Thymus (tissue), 11 donors: ENCODE measurements at regions not wholly inside any gene's neighbourhood (a gene's known extent, or its start where the extent isn't known, plus 50 kb on each side); places are given as distances from the start of the nearest gene placed in this dataset.

Experiments
- DNase-seq, 9 donors: peaks; one replicate each; pipeline ENCODE4 v3.0.0-alpha.2; 2013; ENCODE audit warnings: low spot score in 9 of 9, low read depth in 6 of 9, missing footprints in 1 of 9
- H3K27ac ChIP-seq, 2 donors: one replicate each; pipeline ENCODE4 v1.5.1; 2013; ENCODE audit warnings: control low read depth in 1 of 2, low read depth in 1 of 2, low read length in 1 of 2, mild to moderate bottlenecking in 1 of 2, moderate library complexity in 1 of 2
- H3K27me3 ChIP-seq, 2 donors: one replicate each; pipeline ENCODE4 v1.5.1; 2013; ENCODE audit warnings: low read length in 1 of 2; ENCODE audit not compliant: control insufficient read depth in 2 of 2, insufficient read depth in 1 of 2
- H3K36me3 ChIP-seq, 2 donors: one replicate each; pipeline ENCODE4 v1.5.1; 2013; ENCODE audit warnings: low read length in 1 of 2, mild to moderate bottlenecking in 1 of 2, moderate library complexity in 1 of 2; ENCODE audit not compliant: control insufficient read depth in 2 of 2, insufficient read depth in 2 of 2
- H3K4me1 ChIP-seq, 2 donors: one replicate each; pipeline ENCODE4 v1.5.1; 2013; ENCODE audit warnings: low read length in 2 of 2; ENCODE audit not compliant: control insufficient read depth in 2 of 2, insufficient read depth in 2 of 2
- H3K4me3 ChIP-seq, 2 donors: one replicate each; pipeline ENCODE4 v1.5.1; 2013; ENCODE audit warnings: low read length in 2 of 2, control low read depth in 1 of 2, mild to moderate bottlenecking in 1 of 2
- H3K9me3 ChIP-seq, 2 donors: one replicate each; pipeline ENCODE4 v1.5.1; 2013; ENCODE audit warnings: low read length in 1 of 2, mild to moderate bottlenecking in 1 of 2; ENCODE audit not compliant: control insufficient read depth in 2 of 2, insufficient read depth in 1 of 2
- WGBS: extraction: QIAGEN DNeasy Blood & Tissue Kit; methylation state at CpG from one replicate; pipeline ENCODE4 v1.1.7; 2013; 5-methylcytosine and 5-hydroxymethylcytosine counted together
- donor health status: healthy.

DNA sequence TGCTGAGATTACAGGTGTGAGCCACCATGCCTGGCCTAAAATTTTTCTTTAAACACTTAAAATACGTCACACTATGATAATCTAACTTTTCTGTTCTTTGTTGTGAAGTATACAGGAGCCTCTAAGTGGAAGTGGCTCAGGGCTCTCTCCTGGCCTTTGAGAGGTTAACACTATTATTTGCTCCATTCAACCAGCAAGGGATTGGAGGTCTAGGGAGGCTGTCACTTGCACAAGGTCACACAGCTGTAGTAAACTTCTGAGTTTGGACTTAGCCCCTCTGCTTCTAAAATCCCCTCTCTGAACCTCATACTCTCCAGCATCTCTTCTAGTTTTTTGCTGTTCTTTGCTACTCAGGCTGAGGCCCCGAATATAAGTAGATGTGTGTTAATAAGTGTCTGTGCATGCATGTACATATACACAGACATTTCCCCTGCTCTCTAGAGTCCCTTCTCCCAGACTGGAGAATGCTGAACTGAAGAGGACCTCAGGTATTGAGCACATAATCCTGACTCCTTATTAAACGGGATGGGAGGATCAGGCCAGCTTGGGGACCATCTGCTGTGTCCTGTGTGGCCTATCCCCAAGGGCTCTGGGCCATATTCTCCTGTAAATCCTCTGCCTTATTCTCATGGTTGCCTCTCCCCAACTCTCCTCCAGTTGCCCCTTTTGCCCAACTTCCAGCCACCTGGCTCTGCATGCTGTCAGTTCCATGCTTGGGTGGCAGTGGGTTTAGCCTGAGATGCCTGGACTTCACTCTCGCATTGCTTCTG lies 87.0 kb upstream of the SPRY4 start:
- 96% methylated on average over 4 of the region's 4 CpGs for WGBS
- Histone ChIP-seq H3K27ac (no peak overlapping the region), H3K4me3 (no peak overlapping the region), H3K9me3 (no peaks in the 10 kb centered on the region), H3K27me3 (peaks cover 0 to 2% of the 10 kb centered on the region in 2 donors), H3K36me3 (no peaks in the 10 kb centered on the region), H3K4me1 (no peaks in the 10 kb centered on the region)
- no peak for DNase-seq

DNA sequence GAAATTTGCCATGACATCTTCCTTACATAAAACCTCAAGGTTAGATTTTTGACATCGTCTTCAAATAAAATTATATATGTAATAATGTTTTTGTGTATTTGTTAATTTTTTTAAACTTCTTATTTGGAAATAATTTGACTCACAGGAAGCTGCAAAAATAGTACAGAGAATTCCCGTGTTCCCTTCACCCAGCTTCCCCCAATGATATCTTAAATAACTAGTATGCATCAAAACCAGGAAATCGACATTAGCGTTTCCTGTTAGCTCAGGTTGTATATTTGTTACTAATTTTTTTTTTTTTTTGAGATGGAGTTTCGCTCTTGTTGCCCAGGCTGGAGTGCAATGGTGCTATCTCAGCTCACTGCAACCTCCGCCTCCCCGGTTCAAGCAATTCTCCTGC lies 86.3 kb upstream of the SPRY4 start:
- WGBS, result 97% methylated on average over 7 of the region's 7 CpGs
- Histone ChIP-seq H3K4me3 (no peak overlapping the region), H3K4me1 (peaks cover 0 to 3% of the 10 kb centered on the region in 2 donors), H3K27me3 (peaks cover 0 to 5% of the 10 kb centered on the region in 2 donors), H3K36me3 (no peaks in the 10 kb centered on the region), H3K27ac (no peak overlapping the region), H3K9me3 (no peaks in the 10 kb centered on the region)
- no peak for DNase-seq

DNA sequence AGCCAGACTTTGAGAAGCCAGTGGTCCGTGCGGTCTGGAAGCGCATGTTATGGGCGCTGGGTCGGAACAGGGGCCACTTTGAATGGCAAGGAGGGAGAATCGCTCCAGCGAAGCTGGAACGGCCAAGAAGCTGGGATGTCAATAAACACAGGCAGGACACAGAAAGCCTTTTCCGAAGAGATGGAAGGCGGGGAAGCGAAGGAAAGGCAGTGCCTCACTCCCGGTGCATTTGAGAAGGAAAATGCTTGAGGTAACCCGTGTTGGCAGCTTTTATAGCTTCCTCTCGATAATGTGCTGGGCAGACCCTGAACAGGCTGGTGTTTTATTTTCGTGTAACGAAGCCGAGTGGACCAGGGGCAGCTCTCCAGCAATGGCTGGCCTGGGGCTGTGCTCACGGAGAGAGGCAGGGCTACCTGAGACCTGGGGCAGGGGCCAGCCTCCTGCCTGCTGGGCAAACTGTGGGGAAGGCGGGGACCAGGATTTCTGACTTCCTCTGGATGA lies 84.2 kb upstream of the SPRY4 start:
- Histone ChIP-seq H3K36me3 (no peaks in the 10 kb centered on the region), H3K4me3 (no peak overlapping the region), H3K27me3 (peaks cover 0 to 7% of the 10 kb centered on the region in 2 donors), H3K27ac (no peak overlapping the region), H3K4me1 (peaks cover 0 to 4% of the 10 kb centered on the region in 2 donors), H3K9me3 (no peaks in the 10 kb centered on the region)
- DNase-seq, result no peak
- WGBS, result 96% methylated on average over 19 of the region's 19 CpGs

DNA sequence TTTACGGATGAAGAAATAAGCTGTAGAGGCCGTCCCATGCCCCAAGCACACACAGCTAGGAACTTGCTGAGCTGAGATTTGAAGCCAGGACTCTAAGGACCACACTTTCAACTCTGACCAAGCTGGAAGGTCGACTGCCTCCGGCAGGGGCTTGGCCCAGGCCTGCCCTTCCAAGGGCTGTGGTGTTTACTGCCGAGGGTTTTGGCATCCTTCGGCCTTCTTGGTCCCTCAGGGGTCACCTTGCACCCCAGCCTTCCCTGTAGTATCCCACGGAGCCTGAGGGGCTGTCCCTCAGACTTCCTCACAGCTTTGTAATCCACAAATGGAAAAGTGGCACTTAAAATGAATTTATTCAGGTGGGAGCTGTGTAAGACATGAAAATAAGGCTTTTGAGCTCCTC lies 83.7 kb upstream of the SPRY4 start:
- Histone ChIP-seq H3K4me1 (peaks cover 0 to 4% of the 10 kb centered on the region in 2 donors), H3K36me3 (no peaks in the 10 kb centered on the region), H3K9me3 (no peaks in the 10 kb centered on the region), H3K4me3 (no peak overlapping the region), H3K27ac (no peak overlapping the region), H3K27me3 (peaks cover 0 to 9% of the 10 kb centered on the region in 2 donors)
- WGBS, result 94% methylated on average over 7 of the region's 7 CpGs
- DNase-seq, result no peak

DNA sequence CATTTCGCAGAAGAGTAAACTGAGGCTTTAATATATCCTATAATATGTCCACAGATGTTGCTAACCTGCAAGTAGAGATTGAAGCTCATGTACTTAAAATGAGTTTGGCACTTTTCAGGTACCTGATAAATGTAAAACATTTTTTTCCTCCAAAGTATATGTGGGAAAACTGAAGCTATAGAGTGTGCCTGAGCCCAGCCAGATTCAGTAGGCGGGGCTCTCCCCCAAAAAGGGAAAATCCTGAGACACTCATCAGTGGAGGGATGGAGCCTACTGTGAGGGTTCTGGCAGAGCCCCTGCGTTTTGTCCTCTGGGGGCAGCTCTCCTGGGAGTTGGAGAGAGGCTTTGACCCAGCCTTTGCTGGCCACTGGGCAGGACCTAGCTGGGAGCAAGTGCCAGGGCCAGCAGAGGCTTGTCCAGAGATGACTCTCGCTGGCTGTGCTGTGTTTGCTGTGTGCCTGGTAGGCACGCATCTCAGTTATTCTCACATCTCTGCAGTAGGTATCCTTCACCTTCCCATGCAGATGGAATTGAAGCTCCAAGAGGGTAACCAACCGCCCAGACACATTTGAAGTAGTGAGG lies 81.1 kb upstream of the SPRY4 start:
- 95% methylated on average over 6 of the region's 6 CpGs for WGBS
- Histone ChIP-seq H3K27ac (no peak overlapping the region), H3K4me1 (peaks cover 0 to 4% of the 10 kb centered on the region in 2 donors), H3K9me3 (no peaks in the 10 kb centered on the region), H3K4me3 (no peak overlapping the region), H3K36me3 (no peaks in the 10 kb centered on the region), H3K27me3 (peaks cover 0 to 9% of the 10 kb centered on the region in 2 donors)
- DNase-seq, result no peak

DNA sequence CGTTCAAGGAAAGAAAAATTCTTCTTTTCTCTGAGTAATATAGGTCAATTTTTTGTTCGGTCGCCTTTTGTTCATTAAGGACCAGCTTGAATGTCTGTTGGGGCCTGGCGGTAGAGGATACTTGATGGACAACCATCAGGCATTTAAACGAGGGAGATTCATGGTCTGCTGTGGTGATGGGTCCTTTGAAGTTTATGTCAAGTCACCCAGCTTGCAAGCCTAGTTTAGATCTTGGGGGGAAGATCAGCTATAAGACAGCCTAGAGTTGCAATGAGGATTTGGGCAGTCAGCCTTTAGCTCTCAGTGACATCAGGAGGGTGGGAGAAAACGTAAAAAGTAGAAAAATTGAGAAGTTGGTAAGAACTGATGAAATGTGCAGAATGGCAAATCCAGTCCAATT lies 80.2 kb upstream of the SPRY4 start:
- no peaks in the 10 kb centered on the region for H3K9me3 ChIP-seq
- H3K27me3 ChIP-seq, result peaks cover 0 to 9% of the 10 kb centered on the region in 2 donors
- WGBS, result 70% methylated on average over 6 of the region's 6 CpGs
- H3K27ac ChIP-seq, result no peak overlapping the region
- DNase-seq, result no peak
- H3K4me1 ChIP-seq, result peaks cover 0 to 4% of the 10 kb centered on the region in 2 donors
- H3K36me3 ChIP-seq, result no peaks in the 10 kb centered on the region
- H3K4me3 ChIP-seq, result no peak overlapping the region

DNA sequence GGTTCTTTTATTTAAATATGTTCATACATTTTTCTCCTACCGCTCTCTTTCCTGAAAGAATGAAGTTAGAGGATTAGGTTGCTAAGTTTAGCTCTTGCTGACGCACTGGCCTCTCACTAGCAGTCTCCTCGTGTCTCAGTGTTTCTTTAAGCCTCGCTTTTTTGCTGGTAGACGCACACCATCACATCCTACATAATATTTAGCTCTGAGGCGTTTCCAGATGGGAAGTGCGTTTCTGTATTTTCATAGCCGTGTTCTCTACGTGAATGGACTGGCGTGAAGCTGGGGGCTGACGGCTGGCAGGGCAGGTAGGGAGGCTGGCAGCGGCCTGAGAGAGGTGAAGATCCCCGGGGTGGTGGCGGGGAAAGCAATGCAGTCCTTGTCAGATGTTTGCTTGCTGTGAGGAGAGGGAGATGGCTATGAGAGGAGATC lies 79.2 kb upstream of the SPRY4 start:
- Histone ChIP-seq H3K27ac (no peak overlapping the region), H3K36me3 (no peaks in the 10 kb centered on the region), H3K9me3 (no peaks in the 10 kb centered on the region), H3K4me3 (no peak overlapping the region), H3K27me3 (peaks cover 0 to 7% of the 10 kb centered on the region in 2 donors), H3K4me1 (peaks cover 0 to 4% of the 10 kb centered on the region in 2 donors)
- DNase-seq, result no peak
- WGBS, result 93% methylated on average over 14 of the region's 14 CpGs

DNA sequence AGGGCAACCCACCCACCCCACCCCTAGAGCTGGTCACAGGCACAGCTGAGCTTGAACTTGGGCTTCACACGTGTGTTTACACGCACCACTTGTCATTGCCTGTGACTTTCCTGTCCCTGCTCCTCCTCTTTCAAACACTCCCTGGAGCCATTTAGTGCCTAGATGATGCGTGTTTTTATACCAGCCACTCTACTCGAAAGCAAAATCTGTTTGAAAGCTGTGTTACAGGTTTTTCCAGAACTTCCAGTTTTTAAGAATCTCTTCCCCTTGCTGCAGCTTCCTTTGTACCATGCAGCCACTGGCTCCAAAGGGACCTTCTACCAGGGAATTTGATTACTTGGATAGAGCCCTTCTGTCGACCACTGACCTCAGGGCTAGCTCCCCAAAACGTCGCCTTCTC lies 78.8 kb upstream of the SPRY4 start:
- Histone ChIP-seq H3K27me3 (peaks cover 0 to 7% of the 10 kb centered on the region in 2 donors), H3K4me1 (peaks cover 0 to 4% of the 10 kb centered on the region in 2 donors), H3K4me3 (no peak overlapping the region), H3K36me3 (no peaks in the 10 kb centered on the region), H3K9me3 (no peaks in the 10 kb centered on the region), H3K27ac (no peak overlapping the region)
- WGBS, result 82% methylated on average over 7 of the region's 7 CpGs
- DNase-seq, result no peak

DNA sequence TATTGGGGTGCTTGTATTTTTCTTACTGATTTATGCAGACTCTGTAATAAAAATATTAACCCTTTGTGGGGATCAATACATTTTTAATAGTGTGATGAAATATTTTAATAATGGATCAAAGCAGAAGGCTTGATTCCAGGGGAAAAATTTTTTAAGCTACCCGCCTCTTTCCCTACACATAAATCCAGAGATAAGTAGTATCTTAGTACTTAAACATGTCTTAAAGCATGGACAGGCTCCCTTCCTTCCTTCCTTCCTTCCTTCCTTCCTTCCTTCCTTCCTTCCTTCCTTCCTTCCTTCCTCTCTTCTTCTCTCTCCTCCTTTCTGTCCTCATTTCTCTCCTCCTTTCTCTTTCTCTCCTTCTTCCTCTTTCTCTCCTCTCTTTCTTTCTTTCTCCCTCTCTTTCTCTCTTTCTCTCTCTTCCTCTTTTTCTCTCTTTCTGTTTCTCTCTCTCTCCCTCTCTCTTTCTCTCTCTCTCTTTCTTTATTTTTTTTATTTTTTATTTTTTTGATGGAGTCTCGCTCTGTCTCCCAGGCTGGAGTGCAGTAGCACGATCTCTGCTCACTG lies 78.0 kb upstream of the SPRY4 start:
- H3K27ac ChIP-seq, result no peak overlapping the region

More for the DNA sequence above, 78.0 kb upstream of the SPRY4 start:
- no peaks in the 10 kb centered on the region for H3K9me3 ChIP-seq
- peaks cover 0 to 4% of the 10 kb centered on the region in 2 donors for H3K4me1 ChIP-seq
- no peak overlapping the region for H3K4me3 ChIP-seq
- H3K27me3 ChIP-seq, result peaks cover 0 to 7% of the 10 kb centered on the region in 2 donors
- no peaks in the 10 kb centered on the region for H3K36me3 ChIP-seq
- DNase-seq, result no peak
- 98% methylated on average over 3 of the region's 3 CpGs for WGBS
